ENCODE measurements at regions not wholly inside any gene's neighbourhood (a gene's known extent, or its start where the extent isn't known, plus 50 kb on each side); places are given as distances from the start of the nearest gene placed in this dataset.

DNA sequence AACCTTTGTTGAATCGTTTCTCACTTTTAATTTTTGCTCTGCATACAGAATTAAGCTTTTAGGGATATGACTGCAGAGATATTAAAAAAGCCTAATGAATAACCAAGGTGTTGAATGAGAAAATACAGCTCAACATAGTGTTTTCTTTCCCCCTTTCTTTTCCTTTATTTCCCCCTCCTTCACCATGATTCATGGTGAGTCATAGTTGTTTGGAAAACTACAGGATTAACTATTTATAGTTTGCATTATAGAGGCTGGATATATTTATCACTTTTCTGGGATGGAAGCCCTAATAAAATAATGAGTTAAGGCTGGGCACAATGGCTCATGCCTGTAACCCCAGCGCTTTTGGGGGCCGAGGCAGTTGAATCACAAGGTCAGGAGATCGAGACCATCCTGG is 115.0 kb downstream of the DNAJB9 start:
- TF ChIP-seq CEBPB (IDR thresholded peaks at IDR 0.05; ENCODE audit: low read depth, low read length) (no peak), RAD21 (IDR thresholded peaks at IDR 0.05; ENCODE audit: low read length) (no peak), POLR2A (IDR thresholded peaks at IDR 0.05; ENCODE audit: low read depth, low read length) (no peak), FOS (IDR thresholded peaks at IDR 0.05; ENCODE audit: low read depth, low read length) (no peak), RCOR1 (IDR thresholded peaks at IDR 0.05; ENCODE audit: insufficient replicate concordance, low read length) (no peak), ELK1 (IDR thresholded peaks at IDR 0.05; ENCODE audit: borderline replicate concordance, low read depth, low read length) (no peak), SMC3 (IDR thresholded peaks at IDR 0.05; ENCODE audit: low read depth, low read length) (no peak), RFX5 (IDR thresholded peaks at IDR 0.05; ENCODE audit: low read depth, low read length) (no peak), MXI1 (IDR thresholded peaks at IDR 0.05; ENCODE audit: borderline replicate concordance, low read depth, low read length) (no peak)
- Histone ChIP-seq H3K79me1 (ENCODE audit: low read depth in 1 of 2, low read length in 2 of 2) (no peaks in the 10 kb centered on the region), H4K20me1 (ENCODE audit: insufficient read depth, low read length) (no peaks in the 10 kb centered on the region), H3K36me3 (ENCODE audit: control insufficient read depth, insufficient read depth, low read length) (no peaks in the 10 kb centered on the region), H3K23ac (ENCODE audit: low read depth, low read length) (no peak overlapping the region), H4K5ac (ENCODE audit: low read depth, low read length) (no peak overlapping the region), H2AK5ac (ENCODE audit: low read depth, low read length) (no peak overlapping the region), H4K91ac (ENCODE audit: insufficient read depth, low read depth, low read length) (no peak overlapping the region), H2BK5ac (ENCODE audit: low read depth, low read length, poor library complexity, severe bottlenecking) (no peak overlapping the region), H3K4me1 (ENCODE audit: control insufficient read depth, insufficient read depth, low read length) (no peaks in the 10 kb centered on the region), H3K56ac (ENCODE audit: extremely low read depth, insufficient read depth, low read length) (no peak overlapping the region), H3K9me1 (ENCODE audit: insufficient read depth, low read length) (no peaks in the 10 kb centered on the region), H3K9me3 (ENCODE audit: control insufficient read depth, insufficient read depth, low read length) (no peaks in the 10 kb centered on the region), H3K27ac (ENCODE audit: insufficient read depth, low read length) (no peak overlapping the region), H2AK9ac (replicated peaks; ENCODE audit: low read depth, low read length, poor library complexity) (no peak overlapping the region), H3K27me3 (ENCODE audit: control insufficient read depth, insufficient read depth, low read length) (no peaks in the 10 kb centered on the region), H2BK15ac (ENCODE audit: low read depth, low read length) (no peak overlapping the region), H3K4ac (ENCODE audit: low read depth, low read length) (no peak overlapping the region), H3K4me3 (ENCODE audit: insufficient read depth, low read depth, low read length) (no peak overlapping the region), H3K14ac (replicated peaks; ENCODE audit: low read depth, low read length) (no peak overlapping the region), H3K9ac (ENCODE audit: low read depth, low read length) (no peak overlapping the region), H3K18ac (ENCODE audit: low read depth, low read length) (no peak overlapping the region), H2AFZ (replicated peaks; ENCODE audit: low read length, poor library complexity) (no peak overlapping the region), H3K4me2 (ENCODE audit: low read depth, low read length) (no peak overlapping the region), H4K8ac (ENCODE audit: low read depth in 2 of 2, low read length in 2 of 2) (no peak overlapping the region), H2BK120ac (ENCODE audit: low read depth, low read length) (no peak overlapping the region), H2BK20ac (ENCODE audit: low read depth, low read length) (no peak overlapping the region)
- BruUV-seq (replicated peaks), result no TSS peak
- POLR2A ChIA-PET (ENCODE audit: unreplicated experiment), result no interaction called here
- ATAC-seq (ENCODE audit: low read depth) (no peak), DNase-seq (no peak)
- CTCF ChIA-PET, result no interaction called here
- dilution Hi-C loops (cut with HindIII; ENCODE audit: low sequenced_read_pairs, unreplicated experiment) (no loop called here), in situ Hi-C loops (cut with MboI; ENCODE audit: low sequenced_read_pairs) (no loop called here), intact Hi-C loops (cut with micrococcal nuclease) (no loop called here)
- no CpG with 5 or more reads among the region's 4 CpGs for WGBS, 2 experiments (ENCODE audit: extremely low coverage in 2 of 2, insufficient read length in 1 of 2)
